GM20000 (cell line): ENCODE measurements at regions not wholly inside any gene's neighbourhood (a gene's known extent, or its start where the extent isn't known, plus 50 kb on each side); places are given as distances from the start of the nearest gene placed in this dataset.

Experiments used
- DNase-seq: peaks from one replicate; pipeline ENCODE4 v3.0.0; 2012; ENCODE audit warnings: low spot score
- CTCF ChIP-seq: IDR thresholded peaks from 2 replicates; pipeline ENCODE4 v1.5.1; 2012; ENCODE audit warnings: mild to moderate bottlenecking, control low read depth; ENCODE audit errors: extremely low read depth, missing control alignments

GRCh38 chr18:42163321-42163720 is 208.3 kb downstream of the PIK3C3 start:
- TF ChIP-seq CTCF = no peak
- DNase-seq = no peak

- no peak for DNase-seq
- TF ChIP-seq CTCF = no peak
Observed at GRCh38 chr18:42164556-42164955, 209.5 kb downstream of the PIK3C3 start.

- no peak for TF ChIP-seq CTCF
- no peak for DNase-seq
Observed at GRCh38 chr18:42165922-42166513, 211.0 kb downstream of the PIK3C3 start.

GRCh38 chr18:42168487-42168886 is 213.5 kb downstream of the PIK3C3 start:
- no peak for TF ChIP-seq CTCF
- DNase-seq = no peak

- no peak for TF ChIP-seq CTCF
- DNase-seq = no peak
Observed at GRCh38 chr18:42168907-42169306, 213.9 kb downstream of the PIK3C3 start.

- no peak for DNase-seq
Observed at GRCh38 chr18:42174909-42175308, 219.9 kb downstream of the PIK3C3 start.

GRCh38 chr18:42176599-42176998 is 221.6 kb downstream of the PIK3C3 start:
- TF ChIP-seq CTCF = no peak
- no peak for DNase-seq

More at GRCh38 chr18:42174909-42175308, 219.9 kb downstream of the PIK3C3 start:
- no peak for TF ChIP-seq CTCF

GRCh38 chr18:42177390-42177789 is 222.4 kb downstream of the PIK3C3 start:
- no peak for DNase-seq
- no peak for TF ChIP-seq CTCF
